Thyroid gland (tissue), 4 donors: ENCODE measurements at regions not wholly inside any gene's neighbourhood (a gene's known extent, or its start where the extent isn't known, plus 50 kb on each side); places are given as distances from the start of the nearest gene placed in this dataset.
"Not testable (repeated sequence)": the region's sequence is repeated elsewhere in the genome, so short reads cannot be mapped to it uniquely, and the experiment has no call there.

Source experiments
- DNase-seq, 2 donors: peaks; one replicate each; pipeline ENCODE4 v3.0.0-alpha.2; 2019
- H3K27ac ChIP-seq, 3 donors: fragments of 200-600 bp; sonication (generic); 1 replicate in 2 of 3; 2 replicates in 1 of 3; pipeline ENCODE4 v1.5.1; 2016 to 2019; ENCODE audit warnings: mild to moderate bottlenecking in 1 of 3, moderate library complexity in 1 of 3
- H3K27me3 ChIP-seq: fragments of 200-600 bp; sonication (generic); one replicate; pipeline ENCODE4 v1.5.1; 2019
- H3K36me3 ChIP-seq, 2 donors: fragments of 200-600 bp; sonication (generic); one replicate each; pipeline ENCODE4 v1.5.1; 2016 to 2019
- H3K4me1 ChIP-seq, 2 donors: fragments of 200-600 bp; sonication (generic); one replicate each; pipeline ENCODE4 v1.5.1; 2017 to 2019
- H3K4me3 ChIP-seq, 3 donors: fragments of 200-600 bp; sonication (generic); replicated peaks in 1 of 3; 1 replicate in 2 of 3; 2 replicates in 1 of 3; pipeline ENCODE4 v1.5.1; 2016; ENCODE audit warnings: mild to moderate bottlenecking in 1 of 3
- H3K9me3 ChIP-seq: fragments of 200-600 bp; sonication (generic); one replicate; pipeline ENCODE4 v1.5.1; 2017
- CTCF ChIP-seq, 6 experiments: fragments of 200-600 bp in 3 of 6; fragments of 450-650 bp in 3 of 6; sonication (generic) in 3 of 6; IDR thresholded peaks; one replicate each; pipeline ENCODE4 v1.5.1; 2016 to 2019; ENCODE audit warnings: antibody characterized with exemption in 6 of 6, mild to moderate bottlenecking in 2 of 6, inconsistent platforms in 1 of 6, moderate library complexity in 1 of 6
- POLR2A ChIP-seq, 2 donors: fragments of 450-650 bp; IDR thresholded peaks; one replicate each; pipeline ENCODE4 v1.6.1; 2017; ENCODE audit warnings: antibody characterized with exemption in 2 of 2, mild to moderate bottlenecking in 2 of 2, moderate library complexity in 1 of 2
- WGBS, 2 donors: methylation state at CpG; one replicate each; pipeline ENCODE4 v1.1.5; 2017; 5-methylcytosine and 5-hydroxymethylcytosine counted together
- intact Hi-C: fragments of 100-400 bp; cut with DNase I; formaldehyde crosslinking; loops from one replicate; pipeline ENCODE4 v1.15.1; 2023

- Histone ChIP-seq H3K27ac (no peak overlapping the region), H3K4me1 (no peaks in the 10 kb centered on the region), H3K9me3 (no peaks in the 10 kb centered on the region), H3K4me3 (no peak overlapping the region), H3K27me3 (no peaks in the 10 kb centered on the region), H3K36me3 (no peaks in the 10 kb centered on the region)
- 88 to 94% methylated on average over 5 of the region's 5 CpGs for WGBS, 2 donors
- intact Hi-C loops: no loop called here
- no peak for DNase-seq
- no peak for TF ChIP-seq CTCF (IDR thresholded peaks at IDR 0.05)
Measured at GRCh38 chr14:23884541-23884904, 69.0 kb upstream of the DHRS4 start.

DNA sequence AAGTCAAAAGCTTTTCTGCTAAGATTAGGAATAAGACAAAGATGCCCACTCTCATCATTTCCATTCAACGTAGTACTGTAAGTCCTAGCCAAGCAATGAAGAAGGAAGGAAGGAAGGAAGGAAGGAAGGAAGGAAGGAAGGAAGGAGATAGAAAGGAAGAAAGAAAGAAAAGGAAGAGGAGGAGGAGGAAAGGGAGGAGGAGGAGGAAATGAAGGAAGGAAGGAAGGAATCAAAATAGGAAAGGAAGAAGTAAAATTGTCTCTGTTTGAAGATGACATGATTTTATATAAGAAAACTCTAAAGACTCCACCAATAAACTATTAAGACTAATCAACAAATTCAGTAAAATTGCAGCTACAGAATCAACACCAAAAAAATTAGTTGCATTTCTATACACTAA lies 66.0 kb upstream of the DHRS4 start:
- H3K9me3 ChIP-seq: no peaks in the 10 kb centered on the region
- intact Hi-C loops: no loop called here
- WGBS, 2 donors: 80 to 88% methylated on average over 1 of the region's 1 CpG

DNA sequence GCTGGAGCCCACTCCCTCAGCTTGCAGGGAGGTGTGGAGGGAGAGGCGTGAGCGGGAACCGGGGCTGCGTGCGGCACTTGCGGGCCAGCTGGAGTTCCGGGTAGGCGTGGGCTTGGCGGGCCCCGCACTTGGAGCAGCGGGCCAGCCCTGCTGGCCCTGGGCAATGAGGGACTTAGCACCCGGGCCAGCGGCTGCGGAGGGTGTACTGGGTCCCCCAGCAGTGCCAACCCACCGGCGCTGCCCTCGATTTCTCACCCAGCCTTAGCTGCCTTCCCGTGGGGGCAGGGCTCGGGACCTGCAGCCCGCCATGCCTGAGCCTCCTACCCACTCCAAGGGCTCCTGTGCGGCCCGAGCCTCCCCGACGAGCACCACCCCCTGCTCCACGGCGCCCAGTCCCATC lies 61.9 kb upstream of the DHRS4 start:
- H3K36me3 ChIP-seq, H3K9me3 ChIP-seq, H3K27me3 ChIP-seq, H3K4me3 ChIP-seq, intact Hi-C loops, H3K27ac ChIP-seq, H3K4me1 ChIP-seq, DNase-seq: not testable (repeated sequence)
- 100% methylated on average over 8 of the region's 26 CpGs; no CpG with 5 or more reads in 1 of the 2 donors for WGBS, 2 donors

More for the DNA sequence above, 66.0 kb upstream of the DHRS4 start:
- no peaks in the 10 kb centered on the region for H3K27me3 ChIP-seq
- no peak overlapping the region for H3K27ac ChIP-seq
- no peak for DNase-seq
- H3K4me1 ChIP-seq: no peaks in the 10 kb centered on the region
- TF ChIP-seq CTCF (IDR thresholded peaks at IDR 0.05) (no peak), POLR2A (IDR thresholded peaks at IDR 0.05) (no peak)
- H3K36me3 ChIP-seq: no peaks in the 10 kb centered on the region
- no peak overlapping the region for H3K4me3 ChIP-seq

DNA sequence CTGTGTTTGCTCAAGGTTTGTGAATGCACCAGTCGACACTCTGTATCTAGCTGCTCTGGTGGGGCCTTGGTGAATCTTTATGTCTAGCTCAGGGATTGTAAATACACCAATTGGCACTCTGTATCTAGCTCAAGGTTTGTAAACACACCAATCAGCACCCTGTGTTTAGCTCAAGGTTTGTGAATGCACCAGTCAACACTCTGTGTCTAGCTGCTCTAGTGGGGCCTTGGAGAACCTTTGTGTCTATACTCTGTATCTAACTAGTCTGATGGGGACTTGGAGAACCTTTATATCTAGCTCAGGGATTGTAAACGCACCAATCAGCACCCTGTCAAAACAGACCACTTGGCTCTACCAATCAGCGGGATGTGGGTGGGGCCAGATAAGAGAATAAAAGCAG lies 61.3 kb upstream of the DHRS4 start:
- H3K9me3 ChIP-seq, H3K4me3 ChIP-seq, H3K36me3 ChIP-seq, H3K4me1 ChIP-seq, DNase-seq, H3K27ac ChIP-seq, H3K27me3 ChIP-seq, intact Hi-C loops: not testable (repeated sequence)
- WGBS, 2 donors: 85% methylated on average over 3 of the region's 3 CpGs; no CpG with 5 or more reads in 1 of the 2 donors

GRCh38 chr14:23894362-23895052 lies 59.1 kb upstream of the DHRS4 start:
- H3K4me3 ChIP-seq: no peak overlapping the region
- H3K4me1 ChIP-seq: no peaks in the 10 kb centered on the region
- DNase-seq: no peak
- intact Hi-C loops: no loop called here
- TF ChIP-seq POLR2A (IDR thresholded peaks at IDR 0.05): no peak
- H3K27me3 ChIP-seq: no peaks in the 10 kb centered on the region
- H3K27ac ChIP-seq: no peak overlapping the region
- no peaks in the 10 kb centered on the region for H3K9me3 ChIP-seq
- H3K36me3 ChIP-seq: no peaks in the 10 kb centered on the region
- 82 to 87% methylated on average over 3 to 4 of the region's 4 CpGs for WGBS, 2 donors

DNA sequence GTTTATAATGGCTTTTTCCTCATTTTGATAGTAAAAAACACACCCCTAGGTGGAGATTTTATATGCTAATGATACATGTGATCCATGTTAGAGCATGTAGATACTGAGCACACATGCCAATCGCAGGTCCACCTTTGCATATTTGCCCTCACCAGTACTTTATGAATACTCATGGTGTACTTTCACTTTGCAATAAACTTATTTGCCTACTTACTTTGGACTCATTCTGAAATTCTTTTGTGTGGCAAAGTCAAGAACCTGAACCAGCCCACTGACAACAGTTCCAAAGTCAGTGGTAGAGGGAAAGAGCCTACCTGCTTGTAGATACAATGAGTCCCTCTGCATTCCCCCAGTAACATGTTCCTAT lies 58.5 kb upstream of the DHRS4 start:
- DNase-seq: no peak
- 88 to 96% methylated on average over 1 of the region's 1 CpG for WGBS, 2 donors
- Histone ChIP-seq H3K36me3 (no peaks in the 10 kb centered on the region), H3K4me3 (no peak overlapping the region), H3K9me3 (no peaks in the 10 kb centered on the region), H3K27me3 (no peaks in the 10 kb centered on the region), H3K27ac (no peak overlapping the region), H3K4me1 (no peaks in the 10 kb centered on the region)
- intact Hi-C loops: no loop called here
- TF ChIP-seq POLR2A (IDR thresholded peaks at IDR 0.05) (no peak), CTCF (IDR thresholded peaks at IDR 0.05) (no peak)

GRCh38 chr14:23895480-23895879 lies 58.1 kb upstream of the DHRS4 start:
- 57 to 75% methylated on average over 3 of the region's 3 CpGs for WGBS, 2 donors
- no peaks in the 10 kb centered on the region for H3K27me3 ChIP-seq
- H3K4me1 ChIP-seq: no peaks in the 10 kb centered on the region
- H3K27ac ChIP-seq: no peak overlapping the region
- H3K36me3 ChIP-seq: no peaks in the 10 kb centered on the region
- no peak for DNase-seq
- H3K4me3 ChIP-seq: no peak overlapping the region
- intact Hi-C loops: no loop called here
- no peaks in the 10 kb centered on the region for H3K9me3 ChIP-seq
- no peak for TF ChIP-seq CTCF (IDR thresholded peaks at IDR 0.05)
- TF ChIP-seq POLR2A (IDR thresholded peaks at IDR 0.05): no peak
